HepG2 (cell line): ENCODE measurements at regions not wholly inside any gene's neighbourhood (a gene's known extent, or its start where the extent isn't known, plus 50 kb on each side); places are given as distances from the start of the nearest gene placed in this dataset.
"Not testable (repeated sequence)": the region's sequence is repeated elsewhere in the genome, so short reads cannot be mapped to it uniquely, and the experiment has no call there.

ENCODE experiments used
- CTCF ChIP-seq: sonication (generic); formaldehyde crosslinking; IDR thresholded peaks from 2 replicates; pipeline ENCODE4 v1.5.0; 2020; ENCODE audit warnings: mild to moderate bottlenecking, missing genetic modification reagents, moderate library complexity
- EP300 ChIP-seq, 3 experiments: sonication (generic) in 1 of 3; formaldehyde crosslinking in 1 of 3; IDR thresholded peaks; 2 replicates each; pipeline versions ENCODE4 v1.5.1 to v1.6.1; 2011 to 2020; ENCODE audit warnings: low read depth in 2 of 3, low read length in 2 of 3, borderline replicate concordance in 1 of 3, improper control_type of control experiment in 1 of 3, mild to moderate bottlenecking in 1 of 3, missing genetic modification reagents in 1 of 3, moderate library complexity in 1 of 3
- JUNB ChIP-seq: sonication (generic); formaldehyde crosslinking; IDR thresholded peaks from 2 replicates; pipeline ENCODE4 v1.8.0; 2022; ENCODE audit warnings: missing genetic modification reagents, mild to moderate bottlenecking, borderline replicate concordance
- KAT7 ChIP-seq: IDR thresholded peaks from 2 replicates; pipeline ENCODE4 v1.6.1; 2018; ENCODE audit warnings: borderline replicate concordance, missing compliant biosample characterization
- MAFK ChIP-seq, 2 experiments: IDR thresholded peaks in 1 of 2; conservative IDR thresholded peaks in 1 of 2; 2 replicates each; pipeline ENCODE4 v1.6.1; 2011; ENCODE audit warnings: improper control_type of control experiment in 2 of 2, low read length in 2 of 2
- NFRKB ChIP-seq: fragments of 450-650 bp; IDR thresholded peaks from 2 replicates; pipeline ENCODE4 v1.6.1; 2017
- RBAK ChIP-seq: sonication (generic); formaldehyde crosslinking; IDR thresholded peaks from 2 replicates; pipeline ENCODE4 v1.5.1; 2020; ENCODE audit warnings: mild to moderate bottlenecking, missing genetic modification reagents
- SATB2 ChIP-seq: sonication (generic); formaldehyde crosslinking; IDR thresholded peaks from 2 replicates; pipeline ENCODE4 v1.5.0; 2020; ENCODE audit warnings: missing genetic modification reagents
- TAF15 ChIP-seq: fragments of 200-400 bp; formaldehyde crosslinking; IDR thresholded peaks from one replicate; pipeline ENCODE4 v1.6.1; 2018; ENCODE audit warnings: mild to moderate bottlenecking, low read depth, low read length; ENCODE audit not compliant: poor library complexity, severe bottlenecking
- TBX2 ChIP-seq: sonication (generic); formaldehyde crosslinking; IDR thresholded peaks from 2 replicates; pipeline ENCODE4 v1.5.0; 2020; ENCODE audit warnings: missing genetic modification reagents, mild to moderate bottlenecking, borderline replicate concordance
- TCF7L2 ChIP-seq: IDR thresholded peaks from 2 replicates; pipeline ENCODE4 v1.6.1; 2011; ENCODE audit warnings: mild to moderate bottlenecking, low read depth, low read length, moderate library complexity
- ZNF263 ChIP-seq: sonication (generic); formaldehyde crosslinking; IDR thresholded peaks from 2 replicates; pipeline ENCODE4 v1.4.0; 2020; ENCODE audit warnings: missing genetic modification reagents
- ZNF274 ChIP-seq: sonication (generic); formaldehyde crosslinking; IDR thresholded peaks from 2 replicates; pipeline ENCODE4 v1.5.1; 2020; ENCODE audit warnings: mild to moderate bottlenecking, missing genetic modification reagents
- ZNF317 ChIP-seq: sonication (generic); formaldehyde crosslinking; IDR thresholded peaks from 2 replicates; pipeline ENCODE4 v1.5.0; 2020; ENCODE audit warnings: mild to moderate bottlenecking, missing genetic modification reagents

- TF ChIP-seq KAT7 (CRISPR knock-in tag); RBAK (CRISPR knock-in tag); TBX2; JUNB (CRISPR knock-in tag); TCF7L2; CTCF (CRISPR knock-in tag); EP300 (IDR thresholded peaks at IDR 0.05; ENCODE audit: low read depth in 2 of 2, low read length in 2 of 2); EP300 (CRISPR knock-in tag; IDR thresholded peaks at IDR 0.05; ENCODE audit: borderline replicate concordance); ZNF317; SATB2 (CRISPR knock-in tag); NFRKB; ZNF263 (CRISPR knock-in tag); TAF15; MAFK (conservative IDR thresholded peaks at IDR 0.05 in 1 of 2, IDR thresholded peaks at IDR 0.05 in 1 of 2; ENCODE audit: low read length in 2 of 2); ZNF274 (CRISPR knock-in tag): not testable (repeated sequence)
These were observed 4507.5 kb upstream of the OR11H1 start for GRCh38 chr22:11020522-11020921.
